T-helper 2 cell treated with Interferon-gamma antibody and Interleukin-4, amounts not matched to agents 5 μg/mL and 100 μg/mL, for 36 hours (primary cell): ENCODE measurements at regions not wholly inside any gene's neighbourhood (a gene's known extent, or its start where the extent isn't known, plus 50 kb on each side); places are given as distances from the start of the nearest gene placed in this dataset.

Source experiments
- DNase-seq: peaks from one replicate; pipeline ENCODE4 v3.0.0; 2021; ENCODE audit warnings: low spot score
- H3K27ac Mint-ChIP-seq: one replicate; pipeline ENCODE4 v1.8.0; 2021; ENCODE audit warnings: mild to moderate bottlenecking, mixed read lengths
- H3K27me3 Mint-ChIP-seq: one replicate; pipeline ENCODE4 v1.8.0; 2021; ENCODE audit warnings: low read depth, mixed read lengths
- H3K36me3 Mint-ChIP-seq: one replicate; pipeline ENCODE4 v1.8.0; 2021; ENCODE audit warnings: low read depth, mixed read lengths
- H3K4me1 Mint-ChIP-seq: one replicate; pipeline ENCODE4 v1.8.0; 2021; ENCODE audit warnings: low read depth, mixed read lengths
- H3K4me3 Mint-ChIP-seq: one replicate; pipeline ENCODE4 v1.8.0; 2022; ENCODE audit warnings: mild to moderate bottlenecking, moderate library complexity, mixed read lengths
- H3K9me3 Mint-ChIP-seq: one replicate; pipeline ENCODE4 v1.8.0; 2021; ENCODE audit warnings: mixed read lengths

DNA sequence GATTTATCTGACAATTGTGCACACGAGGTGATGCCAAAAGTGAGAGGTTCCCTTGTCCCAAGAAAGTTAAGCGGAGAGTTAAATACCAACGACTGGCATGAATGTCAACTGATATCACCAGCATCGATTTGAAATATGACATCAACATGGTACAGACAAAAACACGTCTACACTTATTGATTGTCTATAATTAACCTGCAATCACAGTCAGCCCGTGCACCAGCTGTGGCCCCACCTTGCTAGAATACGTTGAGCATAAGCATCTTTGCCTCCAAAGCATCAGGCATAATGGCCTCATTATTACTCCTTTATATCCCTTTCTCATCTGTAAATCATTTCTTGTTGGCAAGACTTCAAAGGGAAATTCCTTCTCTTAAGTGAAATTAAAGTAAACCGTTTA lies 625.4 kb downstream of the IRX1 start:
- H3K36me3 Mint-ChIP-seq: no peaks in the 10 kb centered on the region
- H3K9me3 Mint-ChIP-seq: peaks cover 10% of the 10 kb centered on the region
- no peak overlapping the region for H3K4me3 Mint-ChIP-seq
- H3K27me3 Mint-ChIP-seq: no peaks in the 10 kb centered on the region
- no peak overlapping the region for H3K27ac Mint-ChIP-seq
- no peaks in the 10 kb centered on the region for H3K4me1 Mint-ChIP-seq
- DNase-seq: no peak

DNA sequence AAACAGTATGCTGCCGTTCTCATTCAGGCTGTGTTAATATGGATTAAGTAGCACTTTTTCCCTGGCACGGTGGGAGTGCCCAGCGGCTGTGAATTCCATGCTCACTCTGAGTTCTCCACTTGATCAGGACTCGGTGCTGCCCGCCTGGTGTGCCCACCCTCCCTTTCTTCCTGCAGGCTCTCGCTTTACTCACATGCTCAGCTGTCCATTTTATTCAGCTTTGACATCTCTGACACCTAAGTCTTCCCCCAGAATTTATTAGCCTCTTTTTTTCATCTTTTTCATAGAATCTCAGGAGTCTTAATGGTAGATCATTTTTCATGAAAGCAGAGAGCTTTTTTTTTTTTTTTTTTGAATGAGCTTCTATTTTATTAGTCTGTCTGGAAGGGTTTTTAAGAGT lies 626.5 kb downstream of the IRX1 start:
- Mint-ChIP-seq H3K36me3 (no peaks in the 10 kb centered on the region), H3K4me1 (no peaks in the 10 kb centered on the region), H3K4me3 (no peak overlapping the region), H3K9me3 (peaks cover 10% of the 10 kb centered on the region), H3K27ac (no peak overlapping the region), H3K27me3 (no peaks in the 10 kb centered on the region)
- DNase-seq: no peak

DNA sequence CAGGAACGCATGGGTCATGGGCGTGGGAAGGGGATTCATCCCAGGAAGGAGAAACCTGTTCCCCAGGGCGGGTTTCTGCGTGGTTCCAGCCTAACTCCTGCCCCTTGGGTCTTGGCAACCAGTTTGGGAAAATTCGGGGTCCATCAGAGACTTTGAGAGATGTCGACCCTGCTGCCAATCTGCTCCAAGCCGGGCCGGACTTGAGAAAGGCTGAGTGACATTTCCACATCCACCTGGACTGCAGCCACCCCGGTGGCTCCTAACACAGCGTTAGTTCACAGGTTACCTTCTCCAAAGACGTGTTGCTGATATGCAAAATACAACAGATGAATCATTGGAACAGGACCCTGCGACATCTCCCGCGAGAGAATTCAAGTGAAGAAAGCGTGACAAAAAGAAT lies 627.2 kb downstream of the IRX1 start:
- Mint-ChIP-seq H3K27me3 (no peaks in the 10 kb centered on the region), H3K36me3 (no peaks in the 10 kb centered on the region), H3K4me1 (no peaks in the 10 kb centered on the region), H3K27ac (no peak overlapping the region), H3K4me3 (no peak overlapping the region), H3K9me3 (peaks cover 10% of the 10 kb centered on the region)
- DNase-seq: no peak

DNA sequence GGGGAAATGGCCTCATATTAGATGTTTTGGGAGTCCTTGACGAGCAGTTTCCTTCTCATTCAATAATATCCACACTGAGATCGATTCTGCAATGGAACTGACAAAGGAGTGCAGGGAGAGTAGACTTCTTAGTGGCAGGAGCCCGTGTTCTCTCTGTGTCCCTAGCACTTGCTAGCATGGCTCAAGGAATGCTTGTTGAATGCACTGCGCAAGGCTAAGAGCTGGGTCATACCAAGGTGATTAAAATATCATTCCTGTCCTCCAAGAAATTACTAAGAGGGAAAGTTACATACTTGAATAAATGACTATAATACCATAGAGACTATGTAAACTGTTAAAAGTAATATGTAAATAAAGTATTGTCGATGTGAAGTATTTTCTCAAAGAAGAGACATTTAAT lies 630.1 kb downstream of the IRX1 start:
- H3K9me3 Mint-ChIP-seq: peaks cover 7% of the 10 kb centered on the region
- no peaks in the 10 kb centered on the region for H3K4me1 Mint-ChIP-seq
- H3K36me3 Mint-ChIP-seq: no peaks in the 10 kb centered on the region
- no peak overlapping the region for H3K4me3 Mint-ChIP-seq
- H3K27ac Mint-ChIP-seq: no peak overlapping the region
- H3K27me3 Mint-ChIP-seq: no peaks in the 10 kb centered on the region
- DNase-seq: no peak

DNA sequence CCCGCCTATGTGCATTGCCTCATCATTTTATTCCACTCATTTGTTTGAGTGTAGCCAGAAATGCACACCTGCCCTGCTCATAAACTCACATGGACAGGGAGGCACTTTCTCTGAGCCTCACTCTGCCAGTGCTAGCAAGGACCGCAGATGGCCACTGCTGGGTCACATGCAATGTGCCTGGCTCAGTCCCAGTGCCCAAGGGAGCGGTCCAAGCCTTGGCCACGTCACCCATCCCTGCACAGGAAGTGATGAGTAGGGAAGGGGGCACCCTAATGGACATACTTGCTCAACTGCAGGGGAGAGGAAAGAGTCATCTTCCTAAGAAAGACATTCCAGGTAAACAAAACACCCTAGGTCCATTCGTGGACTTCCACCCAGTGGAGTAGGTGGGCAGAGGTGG lies 630.9 kb downstream of the IRX1 start:
- Mint-ChIP-seq H3K4me1 (no peaks in the 10 kb centered on the region), H3K27me3 (no peaks in the 10 kb centered on the region), H3K9me3 (peaks cover 7% of the 10 kb centered on the region), H3K4me3 (no peak overlapping the region), H3K36me3 (no peaks in the 10 kb centered on the region), H3K27ac (no peak overlapping the region)
- DNase-seq: no peak

DNA sequence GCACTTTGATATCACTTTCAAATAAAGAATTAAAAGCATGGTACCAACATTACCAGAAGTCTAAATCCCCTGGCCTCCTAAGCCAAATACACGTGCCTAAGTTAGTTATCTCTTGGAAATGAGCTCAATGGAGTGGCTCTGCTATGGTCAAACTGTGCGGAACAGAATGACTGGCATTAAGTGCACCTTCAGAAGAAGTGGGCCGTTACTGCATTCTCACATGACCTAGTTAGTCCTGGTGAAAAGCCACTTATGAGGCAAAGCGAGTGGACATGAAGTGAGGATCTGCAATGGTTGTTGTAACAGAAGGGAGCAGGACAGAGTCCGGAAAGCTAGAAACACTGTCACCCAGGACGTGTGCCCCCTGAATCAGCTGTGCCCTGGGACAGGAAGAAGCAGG lies 633.1 kb downstream of the IRX1 start:
- H3K27ac Mint-ChIP-seq: no peak overlapping the region
- H3K9me3 Mint-ChIP-seq: peaks cover 11% of the 10 kb centered on the region
- no peaks in the 10 kb centered on the region for H3K27me3 Mint-ChIP-seq
- no peaks in the 10 kb centered on the region for H3K36me3 Mint-ChIP-seq
- H3K4me3 Mint-ChIP-seq: no peak overlapping the region
- no peaks in the 10 kb centered on the region for H3K4me1 Mint-ChIP-seq
- DNase-seq: no peak

DNA sequence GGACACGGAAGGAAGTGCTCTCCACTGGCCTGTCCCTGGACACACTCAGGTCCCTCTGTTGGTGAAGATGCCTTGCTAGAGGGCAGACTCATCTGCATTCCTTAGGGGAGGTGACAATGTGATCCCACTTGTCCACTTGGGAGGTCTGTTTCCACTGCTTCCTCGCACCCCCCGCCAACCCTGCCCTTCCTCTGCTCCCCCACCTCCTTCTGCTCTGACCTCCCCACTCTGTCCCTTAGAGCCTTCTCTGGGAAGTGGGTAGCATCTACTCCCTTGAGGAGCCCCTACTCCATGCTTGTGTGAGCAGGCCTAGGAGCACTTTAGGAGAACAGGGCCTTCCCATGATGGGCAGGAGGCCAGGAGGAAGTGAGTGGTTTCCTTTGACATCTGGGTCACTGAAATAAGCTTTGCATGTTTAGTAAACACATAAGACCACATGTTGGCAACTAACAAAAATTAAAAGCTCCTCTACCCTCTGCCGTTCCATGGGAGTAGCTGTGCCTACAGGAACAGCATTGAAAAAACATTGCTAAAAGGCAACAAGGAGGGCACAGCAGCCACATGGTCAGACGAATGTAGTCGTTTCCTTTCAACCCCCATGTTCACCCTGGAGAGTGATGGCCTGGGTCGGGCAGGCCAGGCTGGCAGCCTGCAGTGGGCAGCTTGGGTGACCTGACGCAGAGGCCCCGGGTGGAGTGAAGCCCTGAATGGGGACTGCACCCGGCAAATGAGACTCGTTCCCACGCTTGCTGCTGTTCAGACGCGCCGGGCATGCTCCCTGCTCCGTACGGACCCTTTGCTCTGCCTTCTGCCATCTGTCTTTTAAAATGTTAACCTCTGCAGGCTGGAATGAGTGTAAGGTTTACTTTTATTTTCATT lies 634.0 kb downstream of the IRX1 start:
- H3K9me3 Mint-ChIP-seq: peaks cover 21% of the 10 kb centered on the region
- H3K4me1 Mint-ChIP-seq: no peaks in the 10 kb centered on the region
- no peaks in the 10 kb centered on the region for H3K36me3 Mint-ChIP-seq
- H3K27me3 Mint-ChIP-seq: no peaks in the 10 kb centered on the region
- H3K27ac Mint-ChIP-seq: no peak overlapping the region
- DNase-seq: no peak
- no peak overlapping the region for H3K4me3 Mint-ChIP-seq

DNA sequence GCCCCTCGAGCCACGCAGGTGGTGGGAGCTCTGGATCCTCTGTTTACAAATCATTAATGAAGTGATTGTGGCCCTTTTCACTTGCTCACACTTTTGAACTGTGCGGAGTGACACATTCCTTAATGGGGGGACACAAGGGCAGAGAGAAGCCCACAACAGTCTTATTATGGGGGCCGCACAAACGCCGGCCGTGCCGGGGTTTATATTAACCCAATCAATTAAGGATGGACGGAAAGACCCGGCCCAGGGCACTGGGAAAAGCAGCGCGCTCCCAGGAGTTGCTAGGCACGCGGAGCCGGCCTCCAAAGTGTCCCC lies 634.8 kb downstream of the IRX1 start:
- H3K36me3 Mint-ChIP-seq: no peaks in the 10 kb centered on the region

DNA sequence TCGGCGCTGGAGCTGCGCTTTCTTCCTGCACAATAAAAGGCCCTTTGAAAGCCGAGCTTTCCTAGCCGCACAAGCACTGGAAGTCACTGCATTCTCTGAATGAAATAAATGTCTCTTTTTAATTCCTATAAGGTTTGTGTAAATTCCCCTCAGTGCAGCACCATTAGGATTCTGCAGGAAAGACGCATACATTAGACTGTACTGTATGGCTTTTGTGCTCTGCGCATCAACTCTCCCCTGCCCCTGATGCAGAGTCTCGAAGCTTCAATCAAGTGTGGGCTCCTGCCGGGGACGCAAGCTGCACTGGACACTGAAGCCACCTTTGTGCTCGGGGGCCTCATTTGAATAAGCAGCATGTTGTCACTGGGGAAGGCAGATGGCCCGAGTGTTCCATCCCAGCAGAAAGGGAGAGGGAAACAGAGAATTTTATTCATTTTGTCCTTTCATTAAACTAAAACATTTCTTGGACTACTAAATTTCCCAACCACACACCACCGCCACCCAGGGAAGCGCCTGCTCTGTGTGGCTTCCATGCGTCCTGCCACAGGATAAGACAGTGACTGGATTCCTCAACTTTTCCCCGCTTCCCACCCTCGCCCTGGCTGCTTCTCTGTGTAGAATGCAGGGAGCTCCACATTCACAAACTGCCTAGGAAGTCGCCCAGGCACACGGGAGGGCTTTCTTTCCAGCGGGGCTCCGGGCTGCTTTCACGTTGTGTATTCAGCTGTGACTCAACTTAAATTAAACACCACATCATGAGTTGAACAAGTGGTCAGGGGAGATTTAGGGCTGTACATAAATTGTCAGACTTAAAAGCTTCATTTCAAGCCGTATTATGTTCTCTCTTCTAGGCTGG lies 635.4 kb downstream of the IRX1 start:
- no peaks in the 10 kb centered on the region for H3K36me3 Mint-ChIP-seq

More for the DNA sequence above, 634.8 kb downstream of the IRX1 start:
- Mint-ChIP-seq H3K9me3 (peaks cover 26% of the 10 kb centered on the region), H3K27me3 (no peaks in the 10 kb centered on the region), H3K4me3 (no peak overlapping the region), H3K27ac (no peak overlapping the region), H3K4me1 (no peaks in the 10 kb centered on the region)
- no peak for DNase-seq

DNA sequence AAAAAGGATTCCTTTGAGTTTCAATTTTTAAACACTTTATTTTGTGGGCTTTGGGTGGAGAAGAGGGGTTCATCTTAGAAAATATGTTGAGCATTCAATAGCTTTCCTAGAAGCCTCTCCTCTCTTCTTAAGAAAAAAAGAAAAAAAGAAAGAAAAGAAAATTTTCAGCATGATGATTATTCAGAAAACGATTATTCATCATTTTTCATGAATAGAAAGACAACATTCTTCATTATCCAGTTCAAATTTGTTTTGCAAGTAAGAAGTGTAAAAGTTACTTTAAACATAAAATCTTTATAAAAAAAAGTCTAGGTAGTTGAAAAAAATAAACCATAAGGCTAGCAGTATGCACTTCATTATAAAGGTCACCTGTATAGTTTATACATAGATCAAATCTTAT lies 636.5 kb downstream of the IRX1 start:
- Mint-ChIP-seq H3K27me3 (no peaks in the 10 kb centered on the region), H3K36me3 (no peaks in the 10 kb centered on the region), H3K27ac (no peak overlapping the region), H3K4me3 (no peak overlapping the region), H3K9me3 (peaks cover 26% of the 10 kb centered on the region), H3K4me1 (no peaks in the 10 kb centered on the region)
- DNase-seq: no peak

More for the DNA sequence above, 635.4 kb downstream of the IRX1 start:
- Mint-ChIP-seq H3K4me1 (no peaks in the 10 kb centered on the region), H3K27ac (no peak overlapping the region), H3K4me3 (no peak overlapping the region), H3K27me3 (no peaks in the 10 kb centered on the region), H3K9me3 (peaks cover 26% of the 10 kb centered on the region)
- DNase-seq: no peak

DNA sequence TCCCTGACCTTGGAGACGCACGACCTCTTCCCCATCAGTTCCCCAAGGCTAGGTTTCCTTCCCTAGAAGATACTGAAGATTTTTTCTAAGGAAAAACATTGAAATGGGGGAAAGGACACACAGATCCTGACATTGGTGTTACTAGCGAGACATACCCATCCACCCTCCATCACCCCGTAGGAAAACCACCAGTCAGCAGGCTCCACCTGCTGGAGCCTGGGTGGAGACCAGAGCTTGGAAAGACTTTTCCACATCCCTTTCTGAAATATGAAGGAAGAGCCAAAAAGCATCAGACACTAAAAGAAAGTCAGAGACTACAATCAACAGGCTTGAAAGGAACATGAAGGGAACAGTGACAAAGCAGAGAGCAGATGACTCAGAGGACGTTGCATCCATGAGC lies 638.0 kb downstream of the IRX1 start:
- no peak for DNase-seq
- Mint-ChIP-seq H3K4me3 (no peak overlapping the region), H3K27ac (no peak overlapping the region), H3K27me3 (no peaks in the 10 kb centered on the region), H3K4me1 (no peaks in the 10 kb centered on the region), H3K9me3 (peaks cover 30% of the 10 kb centered on the region), H3K36me3 (no peaks in the 10 kb centered on the region)

DNA sequence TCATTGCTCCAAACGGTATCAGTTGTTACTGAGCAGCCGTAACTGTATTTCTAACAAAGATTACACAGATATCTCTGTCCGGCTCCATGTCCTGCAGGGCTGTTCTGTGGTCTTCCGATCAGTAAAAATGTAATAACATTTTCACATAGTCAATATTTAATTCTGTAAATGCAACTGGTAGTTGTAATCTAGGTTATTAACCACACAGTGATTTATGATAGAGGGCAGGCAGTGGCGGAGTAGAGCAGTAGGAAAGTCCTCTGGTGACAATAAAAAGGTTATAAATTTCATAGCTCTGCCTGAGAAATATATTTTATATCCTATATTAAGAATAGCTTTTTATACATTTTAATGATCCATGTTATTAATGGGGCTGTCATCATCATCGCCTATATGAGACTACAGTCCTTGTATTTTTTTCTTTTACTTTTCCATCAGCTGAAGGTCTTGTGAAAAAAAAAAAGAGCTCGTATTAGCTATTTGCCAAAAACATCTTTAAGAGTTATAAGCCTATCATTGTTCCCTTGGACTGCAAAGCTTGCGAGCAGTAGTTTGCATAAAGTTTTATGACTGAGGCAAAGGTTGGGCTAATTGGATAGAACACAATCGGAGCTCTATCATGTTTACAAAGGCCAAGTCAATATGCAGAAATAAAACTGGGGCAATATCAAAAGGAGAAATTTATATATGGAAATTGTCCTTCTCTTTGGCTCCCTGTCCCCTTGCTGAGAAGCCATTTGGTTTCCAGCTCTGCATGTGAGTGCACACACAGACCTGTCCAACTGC lies 648.0 kb downstream of the IRX1 start:
- no peaks in the 10 kb centered on the region for H3K4me1 Mint-ChIP-seq
- no peak overlapping the region for H3K4me3 Mint-ChIP-seq
- no peaks in the 10 kb centered on the region for H3K27me3 Mint-ChIP-seq
- peaks cover 30% of the 10 kb centered on the region for H3K9me3 Mint-ChIP-seq
- no peaks in the 10 kb centered on the region for H3K36me3 Mint-ChIP-seq
- H3K27ac Mint-ChIP-seq: no peak overlapping the region
- no peak for DNase-seq

DNA sequence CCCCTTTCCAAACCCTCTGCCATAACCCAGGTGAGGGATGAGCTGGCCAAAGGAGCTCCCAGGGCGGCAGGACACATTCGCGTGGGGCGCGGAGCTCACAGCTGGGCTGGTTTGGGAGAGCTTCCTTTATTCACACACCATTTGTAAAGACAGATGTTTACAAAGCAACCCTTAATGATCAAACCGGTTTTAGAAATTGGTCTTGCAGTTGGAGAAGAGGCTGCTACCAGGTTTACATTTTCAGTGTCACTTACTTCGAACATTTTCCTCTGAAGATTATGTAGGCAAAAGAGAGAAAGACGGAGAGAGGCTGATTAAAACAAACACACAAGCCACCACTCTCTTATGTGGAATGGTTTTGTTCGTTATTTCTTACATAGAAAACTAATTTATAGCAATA lies 648.7 kb downstream of the IRX1 start:
- Mint-ChIP-seq H3K36me3 (no peaks in the 10 kb centered on the region), H3K27ac (no peak overlapping the region), H3K4me1 (no peaks in the 10 kb centered on the region), H3K9me3 (peaks cover 25% of the 10 kb centered on the region), H3K4me3 (no peak overlapping the region), H3K27me3 (no peaks in the 10 kb centered on the region)
- DNase-seq: no peak

DNA sequence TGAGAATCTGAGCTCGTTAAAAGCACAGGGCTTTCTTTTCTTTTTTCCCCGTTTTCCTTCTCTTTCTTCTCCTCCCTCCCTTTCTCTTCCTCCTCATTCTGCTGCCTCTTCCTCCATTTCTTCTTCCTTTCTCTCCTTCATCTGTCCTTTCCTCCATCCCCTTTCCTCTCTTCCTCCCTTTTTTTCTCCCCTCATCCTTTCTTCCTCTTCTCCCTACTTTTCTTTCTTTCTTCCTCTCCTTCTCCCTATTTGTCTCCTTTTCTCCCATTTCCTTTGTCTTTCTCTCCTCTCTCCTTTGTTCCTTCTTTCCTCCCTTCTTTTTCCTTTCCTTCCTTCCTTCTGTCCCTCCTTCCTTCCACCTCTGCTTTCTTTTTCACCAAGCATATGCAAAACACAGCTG lies 649.4 kb downstream of the IRX1 start:
- Mint-ChIP-seq H3K4me1 (no peaks in the 10 kb centered on the region), H3K4me3 (no peak overlapping the region), H3K9me3 (peaks cover 22% of the 10 kb centered on the region), H3K27ac (no peak overlapping the region), H3K36me3 (no peaks in the 10 kb centered on the region), H3K27me3 (no peaks in the 10 kb centered on the region)
- no peak for DNase-seq
